HG02763 (cell line): ENCODE measurements at regions not wholly inside any gene's neighbourhood (a gene's known extent, or its start where the extent isn't known, plus 50 kb on each side); places are given as distances from the start of the nearest gene placed in this dataset.
"Not testable (repeated sequence)": the region's sequence is repeated elsewhere in the genome, so short reads cannot be mapped to it uniquely, and the experiment has no call there.

Experiments used
- ATAC-seq: cut with Tn5 transposase; IDR thresholded peaks from one replicate; pipeline ENCODE4 v1.9.1; 2021; ENCODE audit warnings: mild to moderate bottlenecking, moderate library complexity; ENCODE audit not compliant: unreplicated experiment

- ATAC-seq = no peak
These were observed 65.3 kb upstream of the PTGDR start for GRCh38 chr14:52202151-52202550.

DNA sequence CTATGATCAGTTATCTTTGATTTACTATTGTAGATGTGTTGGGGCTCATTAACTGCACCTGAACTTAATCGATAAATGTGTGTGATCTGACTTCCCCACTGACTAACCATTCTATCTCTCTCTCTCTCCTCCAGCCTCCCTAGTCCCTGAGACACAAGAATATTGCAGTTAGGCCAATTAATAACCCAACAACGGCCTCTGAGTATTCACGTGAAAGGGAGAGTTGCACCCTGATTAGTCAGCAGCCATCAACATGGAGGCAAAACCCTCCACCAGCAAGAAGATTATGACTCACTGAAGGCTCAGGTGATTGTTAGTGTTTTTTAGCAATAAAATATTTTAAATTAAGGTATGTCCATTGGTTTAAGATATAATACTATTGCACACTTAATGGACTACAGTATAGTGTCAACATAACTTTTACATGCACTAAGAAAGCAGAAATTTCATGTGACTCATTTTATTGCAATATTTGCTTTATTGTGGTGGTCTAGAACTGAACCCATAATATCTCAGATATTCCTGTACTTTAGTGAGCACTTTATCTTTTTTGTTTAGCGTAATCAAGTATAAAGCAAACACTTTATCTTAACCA lies 77.1 kb upstream of the PTGDR start:
- no peak for ATAC-seq

DNA sequence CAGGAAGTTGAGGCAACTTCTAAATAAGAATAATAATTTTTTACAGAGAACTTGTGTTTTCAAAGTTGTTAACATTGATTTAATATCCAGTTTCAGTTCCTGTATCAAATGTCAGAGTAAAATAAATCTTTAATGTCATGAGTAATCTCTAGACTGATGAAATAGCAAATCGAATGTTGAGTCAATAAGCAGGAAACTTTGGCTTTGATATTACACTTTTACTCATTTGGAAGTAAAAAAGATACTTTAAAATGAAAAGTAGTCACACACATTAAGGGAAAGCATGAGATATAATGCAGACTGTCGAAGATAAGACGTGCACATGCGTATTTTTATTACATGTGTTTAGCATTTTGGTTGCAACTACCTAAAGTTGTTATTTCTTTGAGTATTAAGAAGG lies 78.2 kb upstream of the PTGDR start:
- ATAC-seq = no peak

DNA sequence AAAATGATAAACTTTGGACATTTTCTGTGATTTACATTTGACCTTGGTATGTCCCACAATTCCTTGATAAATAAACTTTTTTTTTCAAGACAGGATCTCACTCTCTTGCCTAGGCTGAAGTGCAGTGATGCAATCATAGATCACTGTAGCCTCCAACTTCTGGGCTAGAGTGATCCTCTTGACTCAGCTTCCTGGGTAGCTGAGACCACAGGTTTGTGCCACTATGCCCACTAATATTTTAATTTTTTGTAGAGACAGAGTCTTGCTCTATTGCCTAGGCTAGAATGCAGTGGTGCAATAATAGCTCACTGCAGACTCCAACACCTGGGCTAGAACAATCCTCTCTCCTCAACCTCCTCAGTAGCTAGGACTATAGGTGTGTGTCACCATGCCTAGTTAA lies 79.1 kb upstream of the PTGDR start:
- ATAC-seq = no peak

DNA sequence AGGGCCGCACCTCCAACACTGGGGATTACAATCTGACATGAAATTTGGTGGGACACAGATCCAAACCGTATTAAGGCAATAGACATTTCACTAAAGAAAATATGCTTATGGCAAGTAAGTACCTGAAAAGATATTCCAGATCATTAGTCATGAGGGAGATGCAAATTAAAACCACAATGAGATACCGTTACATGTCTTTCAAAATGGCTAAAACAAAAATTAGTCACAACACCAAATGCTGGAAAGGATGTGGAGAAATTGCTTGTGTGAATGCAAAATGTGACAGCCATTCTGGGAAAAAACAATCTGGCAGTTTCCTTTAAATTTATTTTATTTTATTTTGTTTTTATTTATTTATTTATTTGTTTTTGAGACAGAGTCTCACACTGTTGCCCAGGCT lies 82.3 kb upstream of the PTGDR start:
- no peak for ATAC-seq

DNA sequence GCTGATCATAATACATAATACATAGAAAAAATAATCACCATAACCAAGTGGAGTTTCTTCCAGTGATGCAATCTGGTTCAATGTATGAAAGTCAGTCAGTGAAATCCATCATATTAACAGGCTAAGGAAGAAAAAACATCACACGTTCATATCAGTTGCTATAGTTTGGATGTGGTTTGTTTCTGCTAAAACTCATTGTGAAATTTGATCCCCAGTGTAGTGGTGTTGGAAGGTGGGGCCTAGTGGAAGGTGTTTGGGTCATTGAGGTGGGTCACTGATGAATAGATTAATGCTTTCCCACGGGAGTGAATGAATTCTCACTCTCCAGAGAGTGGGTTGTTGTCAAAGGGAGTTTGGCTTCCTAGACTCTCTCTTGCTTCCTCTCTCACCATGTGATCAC lies 84.6 kb upstream of the PTGDR start:
- no peak for ATAC-seq

DNA sequence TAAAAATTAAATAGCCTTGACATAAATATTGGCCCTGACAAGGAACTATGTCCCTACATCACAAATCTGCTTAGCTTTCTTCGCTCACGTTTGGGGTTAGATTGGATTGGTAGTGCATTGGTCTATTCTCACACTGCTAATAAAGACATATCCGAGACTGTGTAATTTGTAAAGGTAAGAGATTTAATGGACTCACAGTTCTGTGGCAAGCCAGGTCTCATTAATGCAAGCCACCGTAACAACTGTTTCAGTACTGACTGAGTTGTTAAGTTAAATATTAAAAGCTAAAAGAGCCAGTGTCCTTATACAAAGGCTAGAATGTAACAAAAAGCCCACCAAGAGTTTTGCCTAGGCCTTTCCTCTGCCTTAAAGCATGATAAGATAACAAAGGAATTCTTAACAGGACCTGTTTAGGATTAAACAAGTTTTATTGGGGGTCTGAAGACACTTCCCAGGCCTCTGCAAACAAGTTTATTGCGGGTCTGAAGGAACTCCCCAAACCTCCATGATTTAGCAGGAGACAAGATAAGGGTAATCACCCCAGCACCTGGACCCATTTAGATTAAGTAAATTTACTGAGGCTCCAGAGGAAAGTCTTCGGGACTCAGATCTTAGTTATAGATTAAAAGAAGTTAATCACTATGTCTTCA lies 88.2 kb upstream of the PTGDR start:
- no peak for ATAC-seq

DNA sequence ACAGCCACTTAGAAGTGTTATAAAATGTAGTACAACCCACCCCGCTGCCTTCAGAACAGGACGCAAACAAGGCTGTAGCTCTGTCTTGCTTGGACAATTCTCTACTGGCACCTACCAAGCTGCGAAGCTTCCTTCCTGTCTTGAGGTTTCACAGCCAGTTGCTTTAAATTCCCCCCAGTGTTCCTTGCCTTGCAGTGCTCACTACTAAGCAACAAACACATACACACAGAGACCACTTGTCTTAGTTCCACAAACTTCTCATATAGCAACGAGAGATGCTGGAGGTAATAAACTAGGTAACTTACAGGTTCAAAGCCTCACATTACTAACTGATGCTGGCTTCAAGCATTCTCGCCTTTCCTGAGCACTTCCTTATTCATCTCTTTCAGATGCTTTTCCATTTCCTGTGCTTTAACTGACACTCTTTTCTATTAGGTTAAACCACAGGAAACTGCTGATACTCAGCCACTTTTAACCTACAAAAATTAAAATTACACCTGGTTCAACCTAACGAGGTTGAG lies 91.5 kb upstream of the PTGDR start:
- ATAC-seq = peak; percentile 78

GRCh38 chr14:52171932-52172331 lies 95.6 kb upstream of the PTGDR start:
- ATAC-seq = not testable (repeated sequence)

- no peak for ATAC-seq
These were observed 98.0 kb upstream of the NID2 start for GRCh38 chr14:52166822-52167221.

GRCh38 chr14:52155651-52156213 lies 86.9 kb upstream of the NID2 start:
- no peak for ATAC-seq

DNA sequence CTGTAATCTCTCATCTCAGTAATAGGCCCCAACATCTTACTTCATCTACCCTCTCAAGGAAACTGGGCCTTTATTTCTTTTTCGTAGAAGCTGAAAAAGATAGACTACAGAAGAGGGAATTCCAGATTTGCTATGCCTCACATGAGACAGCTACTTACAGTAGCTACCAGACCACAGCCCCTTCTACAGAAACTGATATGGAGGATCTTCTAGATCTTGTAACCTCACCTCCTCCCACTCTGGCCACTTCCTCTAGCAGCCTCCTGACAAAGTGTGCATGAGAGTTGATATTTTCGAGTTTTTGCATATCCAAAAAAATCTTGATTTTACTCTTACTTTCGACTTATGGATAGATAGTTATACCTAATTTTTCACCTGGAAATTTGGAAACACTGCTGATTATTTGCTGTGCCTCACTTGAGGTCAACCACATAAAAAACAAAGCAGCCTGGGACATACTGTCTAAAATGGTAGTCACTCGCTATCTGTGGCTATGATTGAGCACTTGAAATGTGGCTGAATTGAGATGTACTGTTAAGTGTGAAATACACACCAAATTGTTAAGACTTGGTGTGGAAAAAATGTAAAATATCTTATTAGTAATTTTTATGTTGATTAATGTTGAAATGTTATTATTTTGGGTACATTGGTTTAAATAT lies 86.3 kb upstream of the NID2 start:
- ATAC-seq = no peak

DNA sequence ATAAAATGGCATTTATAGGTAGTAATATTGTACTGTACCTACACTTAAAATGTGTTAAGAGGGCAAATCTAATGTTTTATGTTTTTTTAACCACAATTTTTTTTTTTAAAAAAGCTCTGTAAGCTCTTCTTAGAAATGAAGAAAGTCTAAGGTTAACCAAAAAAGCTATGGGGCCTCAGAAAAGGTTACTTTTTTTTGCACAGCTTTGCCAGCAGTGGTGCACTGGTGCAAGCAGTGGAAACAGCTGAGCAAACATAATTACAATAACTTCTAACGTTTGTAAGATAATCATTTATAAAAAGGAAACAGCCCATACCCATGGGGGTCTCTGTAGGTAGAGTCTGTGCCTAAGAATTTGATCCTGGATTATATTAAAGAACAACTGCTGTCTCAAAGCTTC lies 85.1 kb upstream of the NID2 start:
- no peak for ATAC-seq

DNA sequence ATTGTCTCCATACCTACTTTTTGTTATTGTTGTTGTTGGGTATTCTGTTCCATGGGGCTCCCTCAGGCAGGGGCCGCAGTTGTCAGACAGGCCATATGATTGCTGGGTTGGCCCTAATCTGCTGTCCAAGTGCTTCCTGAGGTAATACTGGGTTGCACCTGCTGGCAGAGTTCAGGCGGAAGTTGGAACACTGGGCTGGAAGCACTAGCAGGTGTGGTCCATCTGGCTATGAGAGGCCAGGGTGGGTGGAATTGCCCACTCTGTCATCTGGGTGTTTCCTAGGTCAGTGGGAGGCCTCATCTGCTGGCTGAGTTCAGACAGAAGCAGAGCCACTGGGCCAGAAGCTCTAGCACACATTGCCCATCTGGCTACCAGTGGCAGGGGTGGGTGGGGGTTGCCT lies 81.3 kb upstream of the NID2 start:
- no peak for ATAC-seq

DNA sequence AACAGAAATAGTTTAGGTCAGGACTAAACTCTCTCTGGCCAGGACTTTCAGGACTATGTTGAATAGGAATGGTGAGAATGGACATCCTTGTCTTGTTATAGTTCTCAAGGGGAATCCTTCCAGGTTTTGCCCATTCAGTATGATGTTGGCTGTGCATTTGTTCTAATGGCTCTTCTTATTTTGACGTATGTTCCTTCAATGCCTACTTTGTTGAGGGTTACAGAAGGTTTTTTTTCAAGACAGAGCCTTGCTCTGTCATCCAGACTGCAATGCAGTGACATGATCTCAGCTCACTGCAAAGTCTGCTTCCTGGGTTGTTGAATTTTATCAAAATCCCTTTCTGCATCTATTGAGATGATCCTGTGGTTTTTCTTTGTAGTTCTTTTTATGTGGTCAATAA lies 79.5 kb upstream of the NID2 start:
- no peak for ATAC-seq

GRCh38 chr14:52146504-52146903 lies 77.6 kb upstream of the NID2 start:
- no peak for ATAC-seq

DNA sequence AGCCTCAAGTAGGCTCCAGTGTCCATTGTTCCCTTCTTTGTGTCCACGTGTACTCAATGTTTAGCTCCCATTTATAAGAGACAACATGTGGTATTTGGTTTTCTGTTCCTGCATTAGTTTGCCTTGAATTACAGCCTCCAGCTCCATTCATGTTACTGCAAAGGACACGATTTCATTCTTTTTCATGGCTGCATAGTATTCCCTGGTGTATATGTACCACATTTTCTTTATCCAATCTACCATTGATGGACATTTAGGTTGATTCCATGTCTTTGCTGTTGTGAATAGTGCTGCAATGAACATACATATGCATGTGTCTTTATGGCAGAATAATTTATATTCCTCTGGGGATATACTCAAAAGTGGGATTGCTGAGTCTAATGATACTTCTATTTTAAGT lies 75.2 kb upstream of the NID2 start:
- not testable (repeated sequence) for ATAC-seq

DNA sequence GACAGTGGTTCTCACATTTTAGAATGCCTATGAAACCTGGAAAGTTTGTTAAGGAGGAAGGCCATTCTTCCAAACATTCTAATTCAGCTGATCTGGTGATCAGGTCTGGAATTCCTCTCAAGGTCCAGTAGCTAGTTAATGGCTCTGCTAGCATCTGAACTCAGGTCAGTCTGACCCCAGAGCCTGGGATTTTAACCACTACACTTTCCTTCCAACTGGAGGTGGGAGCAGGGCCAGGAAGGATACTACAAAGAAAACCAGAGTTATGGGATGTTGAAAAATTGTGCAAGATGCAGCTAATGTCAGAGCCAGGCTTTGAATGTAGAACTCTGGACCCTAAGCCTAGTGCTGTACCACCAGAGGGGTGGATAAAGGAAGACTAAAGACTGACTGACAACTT lies 73.6 kb upstream of the NID2 start:
- ATAC-seq = no peak

GRCh38 chr14:52131640-52132320 lies 62.9 kb upstream of the NID2 start:
- no peak for ATAC-seq

GRCh38 chr14:52129721-52130120 lies 60.9 kb upstream of the NID2 start:
- no peak for ATAC-seq

DNA sequence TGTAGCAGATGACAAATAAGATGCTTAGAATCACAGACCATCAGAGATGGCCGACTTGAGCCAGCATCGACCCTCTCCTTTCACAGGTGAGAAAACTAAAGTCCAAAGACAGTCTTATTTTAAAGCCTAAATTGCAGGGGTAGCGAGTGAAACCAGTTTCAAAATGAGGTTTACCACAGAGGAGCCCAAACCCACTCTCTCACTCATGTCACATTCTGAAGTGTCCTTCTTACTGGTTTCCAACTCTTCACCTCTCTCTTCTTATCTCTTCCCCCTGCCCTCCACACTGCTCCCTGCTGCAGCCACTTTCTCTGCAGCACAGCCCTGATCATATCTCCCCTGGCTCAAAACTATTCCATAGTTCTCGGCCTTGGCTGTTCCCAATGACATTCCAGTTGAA lies 57.0 kb upstream of the NID2 start:
- no peak for ATAC-seq
